Mesothelial cell of epicardium (in vitro differentiated cells): ENCODE measurements at regions not wholly inside any gene's neighbourhood (a gene's known extent, or its start where the extent isn't known, plus 50 kb on each side); places are given as distances from the start of the nearest gene placed in this dataset.

ENCODE experiments used
- DNase-seq, 2 experiments: peaks; one replicate each; pipeline ENCODE4 v3.0.0; 2021; ENCODE audit warnings: low spot score in 2 of 2; ENCODE audit not compliant: unreplicated experiment in 2 of 2
- H3K27ac Mint-ChIP-seq: 2 replicates; pipeline ENCODE4 v1.8.0; 2021; ENCODE audit warnings: mixed read lengths
- H3K27me3 Mint-ChIP-seq: 2 replicates; pipeline ENCODE4 v1.8.0; 2021; ENCODE audit warnings: low read depth, mixed read lengths
- H3K36me3 Mint-ChIP-seq: 2 replicates; pipeline ENCODE4 v1.8.0; 2021; ENCODE audit warnings: mixed read lengths
- H3K4me1 Mint-ChIP-seq: 2 replicates; pipeline ENCODE4 v1.8.0; 2021; ENCODE audit warnings: mixed read lengths
- H3K4me3 Mint-ChIP-seq: 2 replicates; pipeline ENCODE4 v1.8.0; 2021; ENCODE audit warnings: mild to moderate bottlenecking, moderate library complexity, mixed read lengths
- H3K9me3 Mint-ChIP-seq: 2 replicates; pipeline ENCODE4 v1.8.0; 2021; ENCODE audit warnings: mixed read lengths
- CTCF ChIP-seq: fragments of 200-600 bp; sonication (generic); IDR thresholded peaks from one replicate; pipeline ENCODE4 v1.5.0; 2021; ENCODE audit warnings: antibody characterized with exemption; ENCODE audit not compliant: unreplicated experiment

GRCh38 chr20:63134201-63134612, 81.7 kb downstream of the YTHDF1 start:
- Mint-ChIP-seq H3K4me1 (no peaks in the 10 kb centered on the region), H3K36me3 (no peaks in the 10 kb centered on the region), H3K4me3 (no peak overlapping the region), H3K27me3 (peaks cover 52% of the 10 kb centered on the region), H3K9me3 (no peaks in the 10 kb centered on the region), H3K27ac (no peak overlapping the region)
- DNase-seq, result peak in 1 of 2 experiments; percentile 15
- TF ChIP-seq CTCF, result no peak

DNA sequence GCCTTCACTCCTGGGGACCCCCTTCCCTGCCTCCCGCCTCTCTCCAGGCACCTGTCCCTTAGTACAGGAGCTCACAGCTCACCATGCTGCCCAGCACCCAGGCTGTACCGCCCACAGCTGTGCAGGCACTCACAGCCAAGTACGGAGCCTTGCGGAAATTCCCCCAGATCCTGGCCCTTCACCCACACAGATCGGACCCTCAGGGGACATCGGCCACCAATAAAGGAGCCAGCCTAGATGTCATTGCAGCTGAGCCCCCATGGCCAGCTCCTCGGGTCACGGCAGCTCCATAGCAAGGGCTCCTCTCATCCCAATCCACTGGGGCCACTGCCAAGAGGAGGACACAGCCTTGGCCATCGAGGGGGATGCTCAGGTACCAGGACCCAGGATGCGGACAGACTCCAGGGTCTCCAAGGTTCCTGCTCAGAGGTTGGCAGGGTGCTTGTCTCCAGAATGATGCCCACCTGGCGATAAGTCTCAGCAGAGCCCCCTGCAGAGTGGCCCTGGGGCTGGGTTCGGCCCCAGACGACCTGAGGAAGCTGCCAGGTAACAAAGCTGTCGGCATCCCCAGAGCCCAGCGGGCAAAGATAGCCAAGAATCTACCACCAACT, 82.3 kb downstream of the YTHDF1 start:
- Mint-ChIP-seq H3K27ac (no peak overlapping the region), H3K4me1 (no peaks in the 10 kb centered on the region), H3K27me3 (peaks cover 45% of the 10 kb centered on the region), H3K9me3 (no peaks in the 10 kb centered on the region), H3K36me3 (no peaks in the 10 kb centered on the region), H3K4me3 (no peak overlapping the region)
- no peak for TF ChIP-seq CTCF
- peak; percentile 14 to 34 for DNase-seq

- no peaks in the 10 kb centered on the region for H3K36me3 Mint-ChIP-seq
- no peak overlapping the region for H3K27ac Mint-ChIP-seq
- no peak overlapping the region for H3K4me3 Mint-ChIP-seq
- no peak for TF ChIP-seq CTCF
- no peaks in the 10 kb centered on the region for H3K4me1 Mint-ChIP-seq
- no peaks in the 10 kb centered on the region for H3K9me3 Mint-ChIP-seq
- peak; percentile 16 to 27 for DNase-seq
- peaks cover 39% of the 10 kb centered on the region for H3K27me3 Mint-ChIP-seq
These were observed 83.0 kb downstream of the YTHDF1 start for GRCh38 chr20:63132715-63133471.

DNA sequence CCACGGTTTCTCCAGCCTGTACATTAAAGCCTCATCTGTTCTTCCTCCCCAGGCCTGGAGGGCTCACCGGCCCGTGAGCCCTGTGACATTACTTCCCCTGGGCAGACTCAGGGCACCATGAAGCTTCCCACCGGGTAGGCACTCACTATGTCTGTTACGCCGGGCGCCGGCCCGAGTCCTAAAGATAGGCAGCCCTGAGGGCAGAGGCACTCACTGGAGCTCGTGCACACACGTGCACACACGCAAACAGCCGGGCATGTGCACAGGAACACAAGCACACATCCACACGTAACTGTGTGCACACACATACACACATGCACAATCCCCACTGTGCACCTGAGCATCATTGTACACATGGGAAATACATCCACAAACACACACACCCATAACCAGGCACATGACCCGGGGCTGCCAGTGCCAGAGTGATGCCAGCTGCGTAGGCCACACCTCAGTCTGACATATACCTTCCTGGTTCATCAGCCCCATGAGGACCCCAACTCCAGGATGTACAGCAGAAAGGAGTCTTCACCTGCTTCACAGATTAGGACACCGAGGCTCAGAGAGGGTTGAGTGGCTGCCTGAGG, 83.7 kb downstream of the YTHDF1 start:
- no peak for TF ChIP-seq CTCF
- Mint-ChIP-seq H3K36me3 (no peaks in the 10 kb centered on the region), H3K27ac (no peak overlapping the region), H3K27me3 (peaks cover 35% of the 10 kb centered on the region), H3K4me1 (no peaks in the 10 kb centered on the region), H3K9me3 (no peaks in the 10 kb centered on the region), H3K4me3 (no peak overlapping the region)
- DNase-seq, result peak; percentile 8 to 25

GRCh38 chr20:63130658-63131577, 85.0 kb downstream of the YTHDF1 start:
- TF ChIP-seq CTCF, result no peak
- Mint-ChIP-seq H3K36me3 (no peaks in the 10 kb centered on the region), H3K4me1 (no peaks in the 10 kb centered on the region), H3K4me3 (no peak overlapping the region), H3K27me3 (peaks cover 30% of the 10 kb centered on the region), H3K27ac (no peak overlapping the region), H3K9me3 (no peaks in the 10 kb centered on the region)
- DNase-seq, result peak; percentile 13 to 34
